Activated naive CD8-positive, alpha-beta T cell treated with anti-CD3 and anti-CD28 coated beads, Interleukin-2, amount 50 U/mL, for 16 hours (primary cell): ENCODE measurements at regions not wholly inside any gene's neighbourhood (a gene's known extent, or its start where the extent isn't known, plus 50 kb on each side); places are given as distances from the start of the nearest gene placed in this dataset.
"Not testable (repeated sequence)": the region's sequence is repeated elsewhere in the genome, so short reads cannot be mapped to it uniquely, and the experiment has no call there.

Experiments
- DNase-seq: peaks from one replicate; pipeline ENCODE4 v3.0.0-alpha.2; 2020; ENCODE audit warnings: low read depth, low spot score

GRCh38 chr12:131213896-131214442, 260.3 kb downstream of the ADGRD1 start:
- no peak for DNase-seq

DNA sequence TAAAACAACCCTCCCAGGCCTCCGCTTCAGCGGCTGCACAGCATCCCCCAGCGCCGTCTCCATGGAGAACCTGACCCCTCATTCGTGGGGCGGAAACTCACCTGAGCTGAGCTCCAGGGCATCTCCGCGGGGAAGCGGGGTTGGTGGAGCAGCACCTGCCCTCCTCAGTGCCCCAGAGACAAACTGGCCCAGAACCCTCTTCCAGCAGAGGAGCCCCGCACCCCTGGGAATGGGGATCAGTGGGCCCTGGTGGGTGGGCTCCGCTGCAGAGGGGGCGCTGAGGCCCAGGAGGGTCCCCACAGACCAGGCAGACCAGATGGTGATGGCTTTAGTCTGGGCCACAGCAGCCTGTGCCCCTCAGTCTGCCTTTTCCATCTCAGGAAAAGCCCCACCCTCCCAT, 261.2 kb downstream of the ADGRD1 start:
- not testable (repeated sequence) for DNase-seq

GRCh38 chr12:131216587-131216986, 262.9 kb downstream of the ADGRD1 start:
- not testable (repeated sequence) for DNase-seq

DNA sequence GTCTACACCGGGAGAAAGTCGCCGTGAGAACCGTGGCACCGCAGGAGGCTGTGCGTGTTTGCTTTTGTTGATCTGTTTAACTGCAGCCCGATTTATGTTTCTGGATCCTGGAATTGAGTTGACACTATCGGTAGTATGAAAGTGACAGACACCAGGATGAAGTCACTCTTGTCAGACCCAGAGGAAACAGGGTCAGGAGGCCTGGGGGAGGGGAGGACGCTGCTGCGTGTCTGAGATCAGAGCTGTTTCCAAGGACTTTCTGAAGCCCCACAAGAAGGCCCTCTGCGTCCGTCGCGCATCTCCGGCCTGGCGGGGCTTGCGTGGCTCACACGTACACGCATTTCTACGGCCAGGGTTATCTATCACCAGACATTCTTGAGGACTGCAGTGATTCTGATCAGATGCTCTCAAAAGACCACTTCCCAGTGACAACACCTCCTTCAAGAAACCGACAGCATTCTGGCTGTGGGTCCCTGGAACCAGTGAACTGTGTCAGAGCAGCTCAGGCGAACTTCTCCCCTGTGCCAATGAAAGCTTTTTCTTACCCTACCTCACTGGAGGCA, 263.4 kb downstream of the ADGRD1 start:
- DNase-seq = no peak

DNA sequence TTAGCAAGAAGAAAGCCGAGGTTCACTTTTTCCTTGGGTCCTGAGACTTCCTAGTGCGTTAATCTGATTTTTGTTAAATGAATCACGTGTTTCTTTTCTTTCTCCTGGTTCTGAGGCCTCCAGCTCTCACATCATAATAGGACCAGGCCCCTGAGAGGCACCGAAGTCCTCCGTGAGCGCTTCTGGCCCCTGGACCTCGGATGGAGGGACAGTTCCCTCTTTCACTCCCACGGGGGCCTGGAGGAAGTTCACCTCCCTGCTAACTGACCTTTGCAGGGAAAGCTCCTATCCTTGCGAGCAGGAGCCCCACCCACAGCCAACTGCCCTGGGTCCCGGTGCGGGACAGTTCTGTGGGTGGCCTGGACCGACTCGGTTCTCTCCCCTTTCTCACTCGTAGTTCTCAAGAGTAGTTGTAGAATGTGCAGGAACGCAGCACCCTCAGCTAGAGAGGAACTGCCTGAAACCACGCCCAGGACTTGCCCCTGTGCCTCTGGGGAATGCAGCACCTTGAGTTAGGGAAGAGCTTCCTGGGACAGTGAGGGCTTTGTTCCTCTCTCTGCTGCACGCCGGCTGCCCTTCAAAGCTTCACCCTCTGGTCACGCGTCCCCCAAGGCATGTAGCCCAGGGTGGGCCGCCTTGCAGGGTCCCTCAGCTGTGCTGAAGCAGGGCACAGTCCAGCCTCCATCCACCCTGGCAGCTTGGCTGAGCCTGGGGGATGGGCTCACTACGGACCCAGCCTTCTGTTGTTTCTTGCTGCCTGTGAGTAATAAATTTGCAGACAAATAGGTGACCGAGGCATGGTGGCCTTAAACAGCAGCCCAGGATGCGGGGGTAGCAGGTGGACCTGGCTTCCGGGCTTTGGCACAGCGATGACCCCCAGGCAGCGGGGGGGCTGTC, 264.6 kb downstream of the ADGRD1 start:
- no peak for DNase-seq

GRCh38 chr12:131218923-131219669, 265.4 kb downstream of the ADGRD1 start:
- DNase-seq = no peak

DNA sequence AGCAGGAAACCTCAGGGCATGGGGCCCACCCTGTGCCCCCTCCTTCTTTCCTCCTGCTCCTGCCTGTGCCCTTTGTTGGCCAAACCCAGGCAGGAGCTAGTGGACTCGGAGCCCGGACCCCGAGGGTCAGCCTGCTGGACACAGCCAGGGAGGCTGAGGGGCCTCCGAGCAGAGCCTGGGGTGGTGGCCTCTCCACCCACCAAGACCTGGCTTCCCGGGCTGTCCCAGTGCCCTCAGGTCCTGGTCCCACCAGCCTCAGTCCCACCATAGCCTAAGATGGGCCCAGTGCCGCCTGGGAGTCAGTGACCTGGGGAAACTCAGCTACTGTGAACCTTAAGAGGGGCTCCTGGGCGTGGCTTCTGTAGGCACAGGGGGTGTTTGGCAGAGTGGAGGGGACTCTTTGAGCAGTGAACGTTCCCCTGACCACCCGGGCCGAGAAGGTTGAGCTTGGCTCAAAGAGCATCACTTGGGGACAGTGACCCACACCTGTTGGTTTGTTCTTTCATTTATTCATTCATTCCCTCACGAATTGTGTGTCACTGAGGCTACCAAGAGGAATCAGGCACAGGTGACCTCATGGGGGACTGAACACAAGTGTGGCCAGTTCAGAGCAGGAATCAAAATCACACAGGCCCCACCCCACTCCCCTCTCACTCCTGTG, 266.1 kb downstream of the ADGRD1 start:
- no peak for DNase-seq

DNA sequence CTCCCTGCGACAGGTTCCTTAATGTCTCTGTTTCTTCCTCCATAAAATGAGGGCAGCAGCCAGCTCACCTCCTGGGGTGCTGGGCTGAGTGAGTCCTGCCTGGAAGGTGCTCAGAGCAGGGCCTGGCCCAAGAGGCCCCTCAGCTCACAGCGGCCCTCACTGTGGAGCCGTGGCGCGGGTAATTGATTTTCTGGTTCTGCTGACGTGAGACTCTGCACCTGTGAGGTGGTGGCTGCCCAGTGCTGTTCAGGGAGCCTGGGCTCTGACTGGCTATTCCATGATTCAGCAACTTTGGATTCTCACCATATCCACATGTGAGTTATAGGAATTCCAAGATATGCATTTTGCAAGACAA, 266.6 kb downstream of the ADGRD1 start:
- DNase-seq = no peak

GRCh38 chr12:131221061-131221956, 267.6 kb downstream of the ADGRD1 start:
- no peak for DNase-seq

GRCh38 chr12:131221957-131222328, 268.2 kb downstream of the ADGRD1 start:
- DNase-seq = no peak

DNA sequence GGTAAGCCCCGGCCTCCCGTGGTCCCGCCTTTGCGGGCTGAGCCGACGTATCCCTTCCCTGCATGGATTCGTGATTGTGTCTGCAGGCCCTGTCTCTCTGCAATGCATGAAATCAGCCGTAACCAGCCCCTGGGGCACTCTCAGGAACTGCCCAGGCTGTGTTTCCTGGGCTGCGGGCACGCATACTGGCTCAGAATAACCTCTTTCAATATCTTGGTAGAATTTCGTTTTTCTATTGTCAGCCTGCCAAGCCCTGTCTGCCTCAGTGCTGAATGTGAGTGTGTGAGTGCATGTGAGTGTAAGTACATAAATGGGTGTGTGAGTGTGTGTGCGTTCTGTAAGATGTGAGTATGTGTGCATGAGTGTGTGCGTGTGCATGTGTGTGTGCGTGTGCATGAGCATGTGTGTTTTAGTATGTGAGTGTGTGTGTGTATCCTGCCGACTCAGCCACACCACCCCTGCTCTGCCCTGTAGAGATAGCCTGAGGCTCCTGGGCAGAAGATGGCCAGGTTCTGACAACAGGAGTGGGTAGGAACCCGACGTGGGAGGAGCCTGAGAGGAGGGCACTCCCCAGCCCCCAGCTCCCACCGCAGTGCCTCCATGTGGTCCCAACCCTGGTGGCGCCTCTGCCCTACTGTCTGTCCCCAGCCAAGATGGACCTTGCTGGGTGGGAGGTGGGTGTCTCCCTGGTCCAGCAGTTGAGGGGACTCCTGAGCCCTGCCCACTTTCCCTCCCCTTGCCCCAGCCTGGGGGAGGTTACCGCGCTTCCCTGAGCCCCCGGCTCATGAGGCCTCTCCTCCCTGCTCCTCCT, 268.8 kb downstream of the ADGRD1 start:
- no peak for DNase-seq

GRCh38 chr12:131223171-131223761, 269.6 kb downstream of the ADGRD1 start:
- no peak for DNase-seq

GRCh38 chr12:131223791-131224225, 270.1 kb downstream of the ADGRD1 start:
- no peak for DNase-seq

DNA sequence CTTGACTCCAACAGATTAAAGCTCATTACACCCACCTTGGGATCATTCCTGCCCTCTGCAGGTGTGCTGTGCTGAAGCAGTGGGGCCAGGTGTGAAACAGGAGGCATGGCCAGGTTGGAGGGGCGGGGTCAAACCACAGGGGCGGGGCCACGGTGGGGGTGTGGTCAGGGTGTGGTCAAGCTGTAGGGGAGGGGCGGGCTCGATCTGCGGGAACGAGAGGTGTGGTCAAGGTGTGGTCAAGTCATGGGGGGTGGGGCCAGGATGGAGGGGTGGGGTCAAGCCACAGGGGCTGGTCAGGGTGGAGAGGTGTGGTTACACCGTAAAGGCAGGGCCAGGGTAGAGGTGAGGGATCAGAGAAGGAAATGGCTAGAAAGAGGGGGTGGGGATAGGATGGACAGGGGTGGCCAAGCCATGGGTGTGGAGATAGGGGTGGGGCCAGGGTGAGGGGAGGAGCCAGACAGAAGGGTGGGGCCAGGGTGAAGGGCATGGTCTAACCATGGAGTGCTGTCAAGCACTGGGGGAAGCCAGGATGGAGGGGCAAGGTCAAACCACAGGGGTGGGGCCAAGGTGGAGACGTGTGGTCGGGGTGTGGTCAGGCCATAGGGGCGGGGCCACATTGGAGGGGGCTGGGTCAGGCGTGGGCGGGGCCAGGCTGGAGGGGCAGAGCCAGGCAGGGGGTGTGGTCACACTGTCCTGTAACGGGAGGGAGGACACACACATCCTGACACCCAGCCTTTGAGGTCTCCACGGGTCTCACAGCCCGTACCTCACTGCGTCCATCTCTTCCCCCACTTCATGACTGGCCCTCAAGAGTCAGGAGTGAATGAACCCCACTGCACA, 270.7 kb downstream of the ADGRD1 start:
- not testable (repeated sequence) for DNase-seq

DNA sequence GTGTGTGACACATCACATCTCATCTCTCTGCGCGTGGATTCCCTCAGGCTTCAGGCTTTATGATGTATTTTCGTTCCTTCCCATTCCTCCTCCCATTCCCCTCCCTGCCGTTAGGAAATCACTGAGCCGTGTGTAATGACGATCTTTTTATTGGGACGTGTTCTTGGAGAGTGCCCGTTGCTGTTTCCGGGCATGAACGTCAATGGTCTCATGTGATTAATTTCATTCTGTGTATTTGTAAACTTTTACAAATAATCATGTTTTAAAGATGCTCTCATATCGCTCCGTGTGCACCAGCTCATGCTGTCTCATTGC, 271.3 kb downstream of the ADGRD1 start:
- DNase-seq = not testable (repeated sequence)

GRCh38 chr12:131226345-131227265, 272.9 kb downstream of the ADGRD1 start:
- no peak for DNase-seq

DNA sequence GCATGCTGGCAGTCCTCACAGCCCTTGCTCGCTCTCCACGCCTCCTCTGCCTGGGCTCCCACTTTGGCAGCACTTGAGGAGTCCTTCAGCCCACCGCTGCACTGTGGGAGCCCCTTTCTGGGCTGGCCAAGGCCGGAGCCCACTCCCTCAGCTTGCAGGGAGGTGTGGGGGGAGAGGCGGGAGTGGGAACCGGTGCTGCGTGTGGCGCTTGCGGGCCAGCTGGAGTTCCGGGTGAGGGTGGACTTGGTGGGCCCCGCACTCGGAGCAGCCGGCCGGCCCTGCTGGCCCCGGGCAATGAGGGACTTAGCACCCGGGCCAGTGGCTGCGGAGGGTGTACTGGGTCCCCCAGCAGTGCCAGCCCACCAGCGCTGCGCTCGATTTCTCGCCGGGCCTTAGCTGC, 273.9 kb downstream of the ADGRD1 start:
- not testable (repeated sequence) for DNase-seq

DNA sequence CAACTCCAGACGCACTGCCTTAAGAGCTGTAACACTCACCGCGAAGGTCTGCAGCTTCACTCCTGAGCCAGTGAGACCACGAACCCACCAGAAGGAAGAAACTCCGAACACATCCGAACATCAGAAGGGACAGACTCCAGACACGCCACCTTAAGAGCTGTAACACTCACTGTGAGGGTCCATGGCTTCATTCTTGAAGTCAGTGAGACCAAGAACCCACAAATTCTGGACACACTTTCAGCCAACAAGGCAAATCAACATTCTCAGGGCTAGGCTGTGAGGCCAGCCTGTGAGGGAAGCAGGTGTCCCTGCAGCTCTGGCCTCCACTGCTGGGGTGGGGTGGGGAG, 275.3 kb downstream of the ADGRD1 start:
- DNase-seq = not testable (repeated sequence)
